ENCODE measurements at regions not wholly inside any gene's neighbourhood (a gene's known extent, or its start where the extent isn't known, plus 50 kb on each side); places are given as distances from the start of the nearest gene placed in this dataset.
A peak's percentile ranks its signal among the peaks of the same experiment; 100 is the strongest.

DNA sequence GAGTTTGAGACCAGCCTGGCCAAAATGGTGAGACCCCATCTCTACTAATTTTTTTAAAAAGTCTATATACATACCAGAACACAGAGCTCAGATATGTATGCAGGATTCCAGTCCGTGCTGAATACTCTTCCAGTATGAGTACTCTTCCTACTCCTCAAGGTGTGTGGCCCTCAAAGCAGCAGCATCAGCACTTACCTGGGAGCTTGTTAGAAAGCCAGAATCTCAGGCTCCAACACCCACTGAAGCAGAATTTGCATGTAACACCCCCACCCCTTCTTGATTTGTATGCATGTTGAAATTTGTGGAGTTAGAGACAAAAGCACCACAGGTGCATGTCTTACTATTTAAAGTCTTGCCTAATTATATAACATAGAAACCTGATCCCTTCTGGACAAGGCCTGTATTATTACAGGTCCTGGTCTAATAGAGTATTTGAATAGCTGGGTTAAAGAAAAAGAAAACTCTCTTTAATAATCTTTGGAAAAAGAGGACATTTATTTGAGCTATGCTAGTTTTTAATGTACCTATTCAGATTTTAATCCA lies 50.3 kb upstream of the NFE2L2 start:
- DNase-seq, result no peak

DNA sequence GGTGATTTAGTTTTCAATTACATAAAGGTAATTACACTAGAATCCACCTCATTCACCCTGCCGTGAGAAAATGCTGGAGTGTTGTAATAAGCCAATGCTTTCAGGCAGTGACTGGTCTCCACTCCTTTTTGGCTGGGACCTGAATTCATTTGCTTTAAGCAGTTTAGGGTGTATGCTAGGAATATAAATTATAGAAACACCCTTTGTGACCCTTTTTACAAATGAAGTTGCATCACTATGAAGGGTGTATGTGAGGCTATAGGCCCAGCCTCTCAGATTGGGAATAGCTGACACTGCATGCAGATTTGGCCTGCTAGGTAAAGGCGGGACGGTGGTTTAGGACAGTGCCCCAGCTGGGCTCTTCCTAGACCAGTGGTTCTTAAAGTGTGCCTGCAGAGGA lies 50.8 kb upstream of the NFE2L2 start:
- no peak for DNase-seq

DNA sequence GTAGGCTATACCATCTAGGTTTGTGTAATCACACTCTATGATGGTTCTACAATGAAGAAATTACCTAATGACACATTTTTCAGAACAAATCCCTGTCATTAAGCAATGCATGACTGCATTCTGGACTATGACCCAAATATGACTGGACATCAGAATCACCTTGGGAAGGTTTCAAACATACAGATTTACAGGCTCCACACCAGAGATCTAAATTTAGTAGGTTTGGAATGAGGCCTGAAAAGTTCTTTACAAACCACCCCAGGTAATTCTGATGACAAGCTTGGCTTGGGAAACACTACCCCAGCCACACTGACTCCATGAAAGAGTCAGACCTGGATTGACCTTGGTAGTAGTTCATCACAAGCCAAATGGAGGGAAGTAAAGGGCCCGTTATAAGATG lies 52.2 kb upstream of the NFE2L2 start:
- no peak for DNase-seq

DNA sequence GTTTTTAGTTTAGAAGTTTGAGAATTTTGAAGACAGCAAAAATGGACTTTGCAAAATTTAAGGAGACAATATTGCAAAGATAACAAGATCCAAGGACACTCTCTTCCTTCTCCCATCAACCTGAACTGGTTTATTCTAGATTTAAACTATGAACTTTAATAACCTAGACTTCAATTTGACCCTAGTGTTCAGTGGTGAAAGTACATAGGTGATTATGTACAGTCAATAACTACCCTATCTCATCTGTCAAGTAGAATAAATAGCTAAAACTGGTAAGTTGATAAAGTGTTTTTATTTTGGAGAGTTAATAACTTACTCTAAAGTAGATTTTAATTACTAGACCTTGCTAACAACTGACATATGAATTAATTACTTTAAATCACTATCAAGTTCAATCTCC lies 52.9 kb upstream of the NFE2L2 start:
- no peak for DNase-seq

DNA sequence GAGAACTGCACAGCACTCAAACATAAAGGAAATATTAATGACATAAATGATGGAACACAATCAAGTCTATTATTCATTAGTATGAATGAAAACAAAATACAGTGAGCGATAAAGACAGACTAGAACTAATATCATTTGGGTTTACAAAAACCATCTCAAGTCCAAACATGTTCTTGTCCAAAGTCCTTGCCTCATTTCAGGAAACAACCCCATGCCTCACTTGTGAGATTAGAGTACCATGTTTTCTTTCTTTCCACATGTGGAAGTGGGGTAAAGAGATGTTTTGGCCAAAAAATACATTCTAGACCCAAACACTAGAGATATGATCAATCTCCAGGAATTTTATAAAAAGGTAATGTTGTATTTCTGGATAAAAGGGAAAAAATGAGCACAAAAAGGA lies 53.3 kb upstream of the NFE2L2 start:
- DNase-seq, result no peak

DNA sequence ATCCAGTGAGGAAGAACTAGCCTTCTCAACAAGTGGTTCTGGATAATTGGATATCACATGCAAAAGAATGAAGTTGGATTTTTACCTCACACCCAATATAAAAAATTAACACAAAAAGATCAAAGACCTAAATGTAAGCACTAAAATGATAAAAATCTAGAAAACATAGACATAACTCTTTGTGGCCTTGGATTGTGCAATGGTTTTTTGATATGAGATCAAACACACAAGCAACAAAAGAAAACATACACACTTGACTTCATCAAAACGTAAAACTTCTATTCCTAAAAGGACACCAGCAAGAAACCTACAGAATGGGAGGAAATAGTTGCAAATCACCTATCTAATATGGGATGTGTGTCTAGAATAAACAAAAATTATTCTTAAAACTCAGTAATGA lies 54.1 kb upstream of the NFE2L2 start:
- no peak for DNase-seq

DNA sequence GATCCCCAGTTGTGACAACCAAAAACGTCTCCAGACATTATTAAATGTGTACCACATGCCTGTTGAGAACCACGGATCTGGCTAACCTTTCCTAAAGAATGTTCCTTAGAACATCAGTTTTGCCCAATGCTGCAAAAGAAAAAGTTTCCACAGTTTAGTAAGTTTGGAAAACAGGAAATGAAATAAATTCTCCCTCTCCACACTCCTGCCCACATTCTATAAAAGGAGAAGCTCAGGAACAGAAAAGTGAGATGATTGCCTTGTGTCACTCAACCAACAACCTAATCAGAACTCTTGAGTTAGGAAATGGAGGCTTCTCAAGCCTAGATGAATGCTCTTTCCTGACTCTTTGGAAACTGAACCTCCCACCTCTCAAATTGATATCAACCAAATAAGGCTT lies 56.1 kb upstream of the NFE2L2 start:
- DNase-seq, result no peak

DNA sequence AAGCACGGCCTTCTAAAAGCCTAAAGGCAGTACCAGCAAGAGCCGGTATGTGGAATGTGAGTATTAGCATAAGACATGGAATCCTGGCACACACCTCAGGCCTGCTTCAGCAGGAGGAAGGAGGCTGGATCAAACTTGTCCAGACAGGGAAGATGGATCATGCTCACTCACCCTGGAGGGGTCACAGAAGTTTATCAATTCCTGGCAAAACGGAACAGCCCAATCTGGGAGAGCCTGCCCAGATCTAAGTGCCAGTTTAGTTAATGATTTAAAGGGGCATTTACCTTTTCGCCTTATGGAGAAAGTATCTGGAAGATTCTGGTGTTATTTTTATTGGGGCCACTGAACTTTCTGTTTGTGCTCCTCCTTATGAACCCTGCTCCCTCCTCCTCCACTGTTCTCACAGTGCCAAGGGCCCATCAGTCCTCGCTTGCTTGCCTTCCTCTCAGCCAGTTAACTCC lies 58.3 kb upstream of the NFE2L2 start:
- no peak for DNase-seq

DNA sequence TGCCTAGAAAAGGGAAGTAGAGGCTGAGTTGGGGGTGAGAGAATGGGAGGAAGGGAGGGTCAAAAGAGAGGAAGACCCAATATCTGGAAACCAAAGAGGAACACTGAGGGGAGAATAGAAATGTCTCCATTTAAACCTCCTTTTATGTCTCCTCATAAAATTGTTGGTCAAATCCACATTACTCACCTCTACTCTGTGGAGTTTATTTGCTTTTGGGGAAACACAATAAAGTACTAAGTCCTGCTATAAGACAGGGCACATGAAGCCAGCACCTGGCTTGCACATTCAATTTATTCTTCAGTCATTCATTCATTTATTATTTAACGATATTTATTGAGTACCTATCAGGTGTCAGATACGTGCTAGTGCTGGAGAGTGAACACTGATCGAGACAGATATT lies 60.3 kb upstream of the NFE2L2 start:
- DNase-seq, result no peak

DNA sequence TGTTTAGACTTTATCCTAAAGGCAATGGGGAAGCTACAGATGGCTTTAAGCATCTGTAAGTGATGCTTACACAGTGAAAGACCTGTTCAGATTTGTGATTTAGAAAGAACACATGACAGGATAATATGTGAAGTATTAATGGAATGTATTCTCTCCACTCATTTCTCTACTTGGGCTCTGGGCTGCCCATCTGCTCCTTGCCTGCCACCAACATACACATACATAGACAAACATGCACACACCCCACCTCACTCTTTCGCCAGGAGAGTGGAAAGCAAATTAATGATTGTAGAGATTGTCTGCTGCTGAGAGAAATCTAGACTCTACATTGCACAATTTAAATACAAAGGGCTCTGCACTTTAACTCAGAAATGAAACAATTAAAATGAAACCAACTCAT lies 61.0 kb upstream of the NFE2L2 start:
- no peak for DNase-seq

DNA sequence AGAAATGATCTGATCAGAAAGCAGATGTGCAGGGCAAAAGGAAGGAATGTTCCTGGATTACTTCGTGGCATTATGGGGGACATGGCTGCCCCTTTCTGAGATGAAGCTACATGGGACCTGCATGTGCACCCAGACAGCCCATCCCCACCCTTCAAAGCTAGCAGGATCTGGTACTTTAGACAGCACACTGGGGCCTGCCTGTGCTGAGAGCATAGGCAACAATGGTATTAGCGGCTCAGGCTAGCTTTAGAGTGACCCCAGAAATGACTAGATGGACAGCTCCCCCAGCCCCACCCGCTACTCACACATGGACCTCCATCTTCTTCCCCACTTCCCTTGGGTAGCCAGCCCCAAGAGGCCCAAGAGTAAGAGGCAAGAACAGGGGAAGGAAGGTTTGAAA lies 61.5 kb upstream of the NFE2L2 start:
- DNase-seq, result no peak

DNA sequence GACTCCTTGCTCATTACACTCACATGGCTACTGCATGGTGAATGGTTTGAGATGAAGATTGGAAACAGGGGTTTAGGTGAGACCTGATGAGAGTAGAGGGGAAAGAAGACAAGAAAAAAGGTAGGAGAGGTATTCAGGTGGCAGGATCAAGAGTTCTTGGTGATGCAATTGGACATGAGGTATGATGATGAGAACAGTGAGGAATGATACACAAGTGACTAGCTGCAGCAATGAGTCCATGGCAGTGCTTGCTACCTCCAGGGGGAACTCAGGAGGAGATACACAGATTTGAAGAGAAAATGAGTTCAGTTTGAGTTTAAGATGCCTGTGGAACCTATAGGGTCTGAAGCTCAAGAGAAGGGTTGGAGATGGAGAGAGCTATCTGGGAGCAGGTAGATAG lies 62.1 kb upstream of the NFE2L2 start:
- no peak for DNase-seq

DNA sequence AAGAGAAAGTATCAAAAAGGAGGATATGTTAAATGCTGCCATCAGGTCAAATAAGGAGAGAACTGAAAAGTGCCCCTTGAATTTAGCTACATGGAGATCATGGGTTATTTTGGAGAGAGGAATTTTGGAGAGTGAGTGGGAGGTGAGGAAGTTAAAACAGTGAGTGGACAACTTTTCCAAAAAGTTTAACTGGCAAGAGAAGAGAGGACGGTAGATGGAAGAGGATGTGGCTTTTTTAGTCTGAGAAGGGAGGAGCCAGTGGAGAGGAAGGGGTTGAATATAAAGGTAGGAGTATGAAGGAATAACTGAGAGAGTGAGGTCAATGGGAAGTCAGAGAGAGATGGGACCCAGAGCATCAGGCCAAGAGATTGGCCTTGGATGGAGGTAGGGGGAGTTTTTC lies 62.5 kb upstream of the NFE2L2 start:
- no peak for DNase-seq

DNA sequence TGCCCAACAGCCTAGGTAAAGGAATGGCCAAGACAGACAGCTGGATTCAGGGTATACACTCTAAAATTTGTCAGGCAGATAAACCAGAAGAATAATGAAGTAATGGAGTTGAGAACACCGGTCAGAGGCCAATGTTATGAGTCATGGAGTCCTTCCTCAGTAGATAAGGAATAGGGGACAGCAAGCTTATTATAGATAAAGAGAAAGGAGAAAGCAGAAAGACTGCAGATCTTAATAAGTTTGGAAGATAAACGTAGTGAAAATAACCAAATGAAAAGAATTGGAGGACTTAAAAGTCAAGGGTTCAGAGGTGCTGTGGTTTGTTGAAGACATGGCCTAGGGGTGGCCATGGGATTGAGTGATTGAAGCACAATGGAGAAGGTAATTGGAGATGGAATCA lies 63.5 kb upstream of the NFE2L2 start:
- DNase-seq, result no peak

DNA sequence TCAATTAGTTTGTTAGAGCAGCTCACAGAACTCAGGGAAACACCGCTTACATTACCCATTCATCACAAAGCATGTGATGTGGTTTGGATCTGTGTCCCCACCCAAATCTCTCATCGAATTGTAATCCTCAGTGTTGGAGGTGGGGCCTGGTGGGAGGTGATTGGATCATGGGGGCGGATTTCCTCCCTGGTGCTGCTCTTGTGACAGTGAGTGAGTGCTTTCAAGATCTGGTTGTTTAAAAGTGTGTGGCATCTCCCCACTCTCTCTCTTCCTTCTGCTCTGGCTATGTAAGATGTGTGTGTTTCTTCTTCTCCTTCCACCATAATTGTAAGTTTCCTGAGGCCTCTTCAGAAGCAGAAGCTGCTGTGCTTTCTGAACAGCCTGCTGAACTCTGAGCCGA lies 63.5 kb upstream of the AGPS start:
- DNase-seq, result no peak

DNA sequence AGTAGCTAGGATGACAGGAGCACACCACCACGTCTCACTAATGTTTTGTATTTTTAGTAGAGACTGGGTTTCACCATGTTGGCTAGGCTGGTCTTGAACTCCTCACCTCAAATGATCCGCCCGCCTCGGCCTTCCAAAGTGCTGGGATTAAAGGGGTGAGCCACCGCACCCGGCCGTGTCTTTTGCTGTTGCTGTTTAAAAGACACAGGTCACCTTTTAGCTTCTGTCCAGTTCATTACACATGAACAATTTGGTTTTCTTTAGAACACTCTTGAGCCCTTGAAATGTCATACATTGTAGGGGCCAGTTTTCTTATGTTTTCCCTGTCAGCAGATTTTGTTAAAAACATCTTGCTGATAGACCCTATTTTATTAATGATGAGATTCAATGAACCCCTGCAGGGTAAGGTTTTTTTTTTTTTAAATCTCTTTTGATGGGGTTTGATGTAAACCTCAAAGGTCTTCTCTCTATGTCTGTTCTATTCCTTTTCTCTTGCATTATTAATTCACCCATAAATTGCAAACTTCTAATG lies 61.0 kb upstream of the AGPS start:
- DNase-seq, result no peak

DNA sequence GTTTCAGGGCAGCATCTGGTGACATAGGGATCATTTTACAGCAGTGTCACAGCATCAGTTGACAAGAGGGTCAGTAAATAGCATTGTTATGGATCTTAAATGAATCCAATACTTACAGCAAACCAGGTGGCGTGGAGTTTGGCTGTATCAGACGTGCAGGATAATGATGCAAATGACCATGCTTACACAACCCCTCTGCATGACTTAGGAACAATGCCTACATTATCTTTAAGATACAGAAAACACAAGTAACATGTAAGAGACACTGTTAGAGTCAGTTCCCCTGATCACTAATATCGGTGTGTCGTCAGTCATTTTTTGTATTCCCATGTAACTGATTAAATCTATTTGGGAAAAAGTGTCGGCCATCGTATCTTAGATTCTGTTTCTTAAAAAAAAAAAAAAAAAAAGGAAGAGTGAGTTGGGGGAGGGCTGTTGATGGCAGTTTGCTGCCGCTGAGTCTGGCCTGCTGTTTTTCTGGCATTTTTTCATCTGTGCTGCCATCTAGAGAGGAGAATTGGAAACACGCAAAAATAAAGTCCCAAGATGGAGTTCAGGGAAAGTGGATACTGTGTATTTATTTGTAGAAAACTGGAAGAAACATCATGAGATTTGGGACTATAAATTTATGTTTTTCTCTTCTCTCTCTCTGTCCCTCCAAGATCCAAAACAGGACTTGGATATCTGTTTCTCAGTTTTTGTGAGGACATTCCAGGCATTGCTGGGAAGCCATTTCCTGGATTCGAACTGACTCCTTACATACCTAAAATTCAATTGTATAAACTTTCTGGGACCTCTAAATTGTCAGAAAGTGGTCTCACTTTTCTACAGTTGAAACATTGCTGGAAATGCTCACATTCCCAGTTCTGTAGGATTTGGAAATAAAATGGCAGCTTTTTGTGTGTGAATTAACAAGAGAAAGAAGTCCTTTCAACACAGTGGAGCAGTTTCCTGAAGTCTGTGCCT lies 60.3 kb upstream of the AGPS start:
- DNase-seq, result peak; percentile 63

DNA sequence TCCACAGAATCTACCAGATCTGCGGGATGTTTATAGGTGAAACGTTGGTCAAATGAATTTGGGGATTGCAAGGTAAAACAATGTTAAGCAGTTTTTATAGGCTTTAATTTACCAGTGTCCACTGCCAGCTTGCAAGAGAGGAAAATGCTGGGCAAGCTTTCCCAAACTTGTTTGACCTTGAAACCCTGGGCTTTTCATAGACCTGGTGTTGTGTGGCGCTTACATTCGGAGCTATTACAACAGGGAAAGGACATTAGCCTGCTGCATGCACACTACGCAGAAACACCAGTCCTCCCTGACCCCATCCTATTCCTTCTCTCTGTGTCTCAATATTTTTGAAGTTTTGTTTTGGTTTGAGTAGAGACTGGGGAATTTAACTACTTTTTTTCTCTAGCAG lies 59.6 kb upstream of the AGPS start:
- no peak for DNase-seq

DNA sequence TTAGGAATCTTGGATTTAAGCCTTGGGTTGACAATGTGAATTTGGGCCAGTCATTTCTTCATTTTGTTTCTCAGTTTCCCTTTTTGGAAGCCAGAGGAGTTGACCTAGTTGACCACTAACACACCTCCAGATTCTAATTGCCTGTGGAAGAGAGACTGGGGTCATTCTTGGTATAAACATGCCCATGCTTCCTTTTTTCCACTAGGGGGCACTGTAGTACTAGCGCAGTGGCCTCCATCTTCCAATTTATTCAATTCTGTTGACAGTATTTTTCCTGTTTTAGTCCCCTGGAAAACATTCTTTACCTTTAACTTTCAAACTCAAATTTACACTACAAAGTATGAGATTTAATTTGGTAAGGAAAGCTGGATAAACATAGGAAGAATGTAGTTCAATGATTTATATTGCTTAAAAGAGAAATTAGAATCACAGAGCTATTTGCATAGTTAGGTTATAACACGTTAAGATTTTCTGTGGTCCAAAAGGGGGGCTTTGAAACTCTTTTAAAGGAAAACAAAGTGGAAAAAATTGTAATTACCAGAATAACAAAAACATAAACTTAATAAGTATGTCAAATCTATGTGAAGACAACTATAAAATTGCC lies 57.5 kb upstream of the AGPS start:
- DNase-seq, result no peak

DNA sequence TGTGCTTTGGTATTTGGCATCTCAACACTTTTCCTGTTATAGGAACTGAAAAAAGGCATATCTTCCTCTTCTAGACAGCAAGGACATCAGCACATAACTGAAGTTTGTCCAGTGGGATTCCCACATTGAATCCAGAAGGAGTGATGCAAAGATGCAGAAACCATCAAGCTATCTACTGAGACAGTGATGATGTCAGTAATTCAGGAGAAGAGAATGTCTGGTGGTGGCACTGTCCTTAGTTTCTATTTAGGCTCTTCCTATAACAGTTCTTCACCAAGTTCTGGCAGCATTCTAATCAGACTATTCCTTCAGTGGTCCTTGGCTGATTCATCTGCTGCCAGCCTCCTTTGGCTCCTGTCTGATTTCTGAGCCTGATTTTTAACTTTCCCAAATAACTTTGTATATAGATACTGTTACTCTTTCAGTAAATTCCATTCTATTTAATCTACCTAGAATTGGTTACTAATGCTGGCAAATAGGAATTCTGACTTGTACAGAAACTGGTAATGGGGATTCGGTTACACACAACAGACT lies 56.6 kb upstream of the AGPS start:
- no peak for DNase-seq

DNA sequence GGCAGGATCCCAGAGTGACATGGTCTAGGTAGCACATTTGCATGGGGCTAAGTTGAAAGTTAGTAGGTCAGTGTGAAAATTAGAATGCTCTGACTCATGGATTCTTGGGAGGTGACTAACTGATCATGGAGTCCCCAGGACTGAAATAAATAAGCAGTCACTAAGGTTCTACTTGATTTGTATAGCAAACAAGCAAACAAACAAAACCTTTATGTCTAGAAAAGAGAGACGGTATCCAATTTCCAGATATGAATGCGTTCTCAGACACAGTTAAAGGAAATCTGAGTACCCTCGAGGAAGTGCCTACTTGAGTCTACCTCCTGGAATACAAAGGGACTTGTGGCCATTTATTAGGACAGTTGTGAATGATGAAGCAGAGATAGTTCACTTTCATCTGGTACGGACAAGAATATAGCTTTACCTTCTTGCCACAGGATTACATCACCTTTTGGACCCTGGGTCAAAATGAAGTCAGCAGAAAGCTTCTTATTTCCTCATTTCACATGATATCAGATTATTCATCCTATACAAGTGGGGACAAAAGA lies 54.3 kb upstream of the AGPS start:
- peak; percentile 63 for DNase-seq

DNA sequence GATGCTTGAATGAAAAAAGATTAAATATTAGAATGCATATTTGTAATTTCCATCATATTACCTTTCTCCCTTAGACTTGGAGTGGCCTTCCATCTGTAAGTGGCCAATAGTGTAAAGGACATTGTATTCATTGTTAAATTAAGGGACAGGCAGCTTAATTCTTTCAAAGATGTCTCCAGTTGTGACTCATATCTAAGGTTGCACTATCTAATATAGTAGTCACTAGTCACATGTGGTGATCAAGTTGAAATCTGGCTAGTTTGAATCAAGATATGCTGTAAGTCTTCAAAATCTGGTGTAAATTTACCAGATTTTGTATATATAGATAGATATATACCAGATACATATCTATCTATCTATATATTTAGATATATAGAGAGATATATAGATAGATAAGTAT lies 52.4 kb upstream of the AGPS start:
- no peak for DNase-seq

DNA sequence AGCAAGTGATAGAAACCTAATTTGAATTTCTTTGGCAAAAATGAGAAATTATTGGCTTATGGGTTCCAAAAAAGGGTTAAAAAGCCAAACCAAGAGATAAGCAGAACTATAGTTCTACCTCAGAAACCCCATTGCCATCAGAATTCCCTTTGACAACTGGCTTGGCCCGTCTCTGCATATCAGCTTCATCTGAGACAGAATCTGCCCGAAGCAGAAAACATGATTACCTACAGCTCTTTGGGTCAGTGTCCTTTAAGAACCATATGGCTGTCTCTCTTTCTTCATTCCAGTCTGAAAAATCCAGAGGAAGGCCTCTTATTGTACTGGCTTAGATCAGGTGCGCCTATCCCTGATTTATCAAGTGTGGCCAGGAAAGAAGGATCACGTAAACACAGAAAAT lies 49.8 kb upstream of the AGPS start:
- DNase-seq, result no peak

Data from islet precursor cell (in vitro differentiated cells).